ENCODE measurements at regions not wholly inside any gene's neighbourhood (a gene's known extent, or its start where the extent isn't known, plus 50 kb on each side); places are given as distances from the start of the nearest gene placed in this dataset.

GRCh38 chr10:116000151-116000842 is 272.7 kb downstream of the GFRA1 start:
- 28% methylated on average over 12 of the region's 12 CpGs for WGBS (ENCODE audit: insufficient coverage, insufficient replicate concordance, low lambda C conversion rate, missing lambda C conversion rate)
- no peaks in the 10 kb centered on the region for H3K79me2 ChIP-seq (ENCODE audit: control insufficient read depth, insufficient read depth, low read length)
- no peaks in the 10 kb centered on the region for H4K20me1 ChIP-seq (ENCODE audit: control insufficient read depth, insufficient read depth)
- no peaks in the 10 kb centered on the region for H3K9me3 ChIP-seq (replicated peaks; ENCODE audit: control insufficient read depth, insufficient read depth, low read length)
- H3K4me3 ChIP-seq = no peak overlapping the region
- BruUV-seq (replicated peaks) = no TSS peak
- H3K4me1 ChIP-seq (ENCODE audit: control insufficient read depth, insufficient read depth, low read length) = no peaks in the 10 kb centered on the region
- no peak overlapping the region for H3K4me2 ChIP-seq (ENCODE audit: control insufficient read depth, insufficient read depth)
- SMC1A ChIA-PET (ENCODE audit: uncharacterized antibody, unreplicated experiment) = no interaction called here
- in situ Hi-C loops (cut with MboI) = no loop called here
- POLR2A ChIA-PET = no interaction called here
- TF ChIP-seq MAX (IDR thresholded peaks at IDR 0.05; ENCODE audit: low read depth, low read length) = no peak
- TF ChIP-seq SRF (IDR thresholded peaks at IDR 0.05; ENCODE audit: low read depth in 2 of 2, low read length in 2 of 2) = no peak
- no peak for TF ChIP-seq CHD2 (IDR thresholded peaks at IDR 0.05; ENCODE audit: borderline replicate concordance, low read depth, low read length)
- no peak for TF ChIP-seq PBX3 (IDR thresholded peaks at IDR 0.05; ENCODE audit: insufficient replicate concordance, low read depth, low read length)
- TF ChIP-seq SIN3A (IDR thresholded peaks at IDR 0.05; ENCODE audit: low read depth, low read length) = no peak
- TF ChIP-seq RBBP5 (conservative IDR thresholded peaks at IDR 0.05) = no peak
- no peak for TF ChIP-seq CHD4 (IDR thresholded peaks at IDR 0.05)
- no peak for TF ChIP-seq MTA3 (IDR thresholded peaks at IDR 0.05; ENCODE audit: borderline replicate concordance, low read length)
- no peak for TF ChIP-seq CREM (IDR thresholded peaks at IDR 0.05; ENCODE audit: low read depth)
- no peak for TF ChIP-seq SMARCA5 (IDR thresholded peaks at IDR 0.05)
- no peak for TF ChIP-seq SKIL (IDR thresholded peaks at IDR 0.05; ENCODE audit: low read depth, poor library complexity, severe bottlenecking)
- TF ChIP-seq NFYA (IDR thresholded peaks at IDR 0.05; ENCODE audit: borderline replicate concordance, low read depth, low read length) = no peak
- TF ChIP-seq MXI1 (IDR thresholded peaks at IDR 0.05; ENCODE audit: low read depth, low read length) = no peak
- TF ChIP-seq ZNF687 (IDR thresholded peaks at IDR 0.05) = no peak
- no peak for TF ChIP-seq KAT2A (conservative IDR thresholded peaks at IDR 0.05; ENCODE audit: control insufficient read depth, low read depth, low read length)
- no peak for TF ChIP-seq ESRRA (IDR thresholded peaks at IDR 0.05; ENCODE audit: low read length)
- H3K27ac ChIP-seq (ENCODE audit: control insufficient read depth, insufficient read depth) = no peak overlapping the region
- intact Hi-C loops (cut with micrococcal nuclease; ENCODE audit: unreplicated experiment) = no loop called here
- no peak overlapping the region for H2AFZ ChIP-seq (ENCODE audit: control insufficient read depth, low read depth, low read length)
- ATAC-seq (no peak), DNase-seq (ENCODE audit: low read depth, low spot score) (no peak), FAIRE-seq (no peak)
- H3K27me3 ChIP-seq (replicated peaks in 1 of 2; ENCODE audit: control insufficient read depth in 2 of 2, insufficient read depth in 2 of 2, low read length in 1 of 2) = no peaks in the 10 kb centered on the region
- RAD21 ChIA-PET (ENCODE audit: unreplicated experiment) = no interaction called here
- CTCF ChIA-PET = no interaction called here
- H3K9ac ChIP-seq (ENCODE audit: control insufficient read depth, insufficient read depth, low read length) = no peak overlapping the region
- no peaks in the 10 kb centered on the region for H3K36me3 ChIP-seq (ENCODE audit: control insufficient read depth in 2 of 2, insufficient read depth in 2 of 2, low read length in 1 of 2)

All from GM12878 (cell line).